Lower leg skin (tissue), 4 donors: ENCODE measurements at regions not wholly inside any gene's neighbourhood (a gene's known extent, or its start where the extent isn't known, plus 50 kb on each side); places are given as distances from the start of the nearest gene placed in this dataset.

Experiments used
- DNase-seq, 2 donors: peaks; one replicate each; pipeline ENCODE4 v3.0.0-alpha.2; 2019; ENCODE audit warnings: low spot score in 2 of 2
- H3K4me3 ChIP-seq: fragments of 200-600 bp; sonication (generic); 2 replicates; pipeline ENCODE4 v1.5.1; 2017; ENCODE audit warnings: mild to moderate bottlenecking, low read depth; ENCODE audit not compliant: poor library complexity, severe bottlenecking
- CTCF ChIP-seq, 3 donors: fragments of 450-650 bp; IDR thresholded peaks; one replicate each; pipeline ENCODE4 v1.5.1; 2016; ENCODE audit warnings: antibody characterized with exemption in 3 of 3, mild to moderate bottlenecking in 3 of 3, moderate library complexity in 2 of 3
- POLR2A ChIP-seq, 2 donors: fragments of 450-650 bp; IDR thresholded peaks; one replicate each; pipeline ENCODE4 v1.6.1; 2016 to 2017; ENCODE audit warnings: antibody characterized with exemption in 2 of 2, mild to moderate bottlenecking in 1 of 2, moderate library complexity in 1 of 2
- WGBS, 2 donors: methylation state at CpG; one replicate each; pipeline ENCODE4 v1.1.5; 2018; 5-methylcytosine and 5-hydroxymethylcytosine counted together
- intact Hi-C: fragments of 100-400 bp; cut with DNase I; formaldehyde crosslinking; loops from one replicate; pipeline ENCODE4 v1.15.0; 2023; ENCODE audit warnings: low total_unique reads

- no peak overlapping the region for H3K4me3 ChIP-seq
- no peak for TF ChIP-seq CTCF (IDR thresholded peaks at IDR 0.05)
- TF ChIP-seq POLR2A (IDR thresholded peaks at IDR 0.05): no peak
- 61 to 73% methylated on average over 1 of the region's 1 CpG for WGBS, 2 donors
- intact Hi-C loops: no loop called here
- no peak for DNase-seq
Measured at GRCh38 chr4:137345597-137345996, 186.7 kb downstream of the PCDH18 start.

GRCh38 chr4:137343221-137343620 is 189.1 kb downstream of the PCDH18 start:
- no peak for TF ChIP-seq CTCF (IDR thresholded peaks at IDR 0.05)
- TF ChIP-seq POLR2A (IDR thresholded peaks at IDR 0.05): no peak
- DNase-seq: no peak
- intact Hi-C loops: no loop called here
- 84 to 93% methylated on average over 8 of the region's 8 CpGs for WGBS, 2 donors
- H3K4me3 ChIP-seq: no peak overlapping the region

- intact Hi-C loops: no loop called here
- no peak for TF ChIP-seq POLR2A (IDR thresholded peaks at IDR 0.05)
- TF ChIP-seq CTCF (IDR thresholded peaks at IDR 0.05): no peak
- no peak for DNase-seq
- 85 to 92% methylated on average over 1 of the region's 1 CpG for WGBS, 2 donors
- no peak overlapping the region for H3K4me3 ChIP-seq
Measured at GRCh38 chr4:137333031-137333430, 199.3 kb downstream of the PCDH18 start.

- intact Hi-C loops: no loop called here
- no peak for TF ChIP-seq POLR2A (IDR thresholded peaks at IDR 0.05)
- no peak for TF ChIP-seq CTCF (IDR thresholded peaks at IDR 0.05)
- WGBS, 2 donors: 51 to 75% methylated on average over 3 of the region's 3 CpGs
- DNase-seq: no peak
- H3K4me3 ChIP-seq: no peak overlapping the region
Measured at GRCh38 chr4:137312257-137312656, 220.0 kb downstream of the PCDH18 start.

GRCh38 chr4:137310593-137311490 is 221.5 kb downstream of the PCDH18 start:
- DNase-seq: no peak
- TF ChIP-seq POLR2A (IDR thresholded peaks at IDR 0.05): no peak
- TF ChIP-seq CTCF (IDR thresholded peaks at IDR 0.05): no peak
- no peak overlapping the region for H3K4me3 ChIP-seq
- intact Hi-C loops: no loop called here
- 53 to 61% methylated on average over 3 of the region's 3 CpGs for WGBS, 2 donors

- DNase-seq: no peak
- intact Hi-C loops: no loop called here
- TF ChIP-seq POLR2A (IDR thresholded peaks at IDR 0.05) (no peak), CTCF (IDR thresholded peaks at IDR 0.05) (no peak)
- no peak overlapping the region for H3K4me3 ChIP-seq
Measured at GRCh38 chr4:137310166-137310565, 222.1 kb downstream of the PCDH18 start.
